ENCODE measurements at regions not wholly inside any gene's neighbourhood (a gene's known extent, or its start where the extent isn't known, plus 50 kb on each side); places are given as distances from the start of the nearest gene placed in this dataset.

DNA sequence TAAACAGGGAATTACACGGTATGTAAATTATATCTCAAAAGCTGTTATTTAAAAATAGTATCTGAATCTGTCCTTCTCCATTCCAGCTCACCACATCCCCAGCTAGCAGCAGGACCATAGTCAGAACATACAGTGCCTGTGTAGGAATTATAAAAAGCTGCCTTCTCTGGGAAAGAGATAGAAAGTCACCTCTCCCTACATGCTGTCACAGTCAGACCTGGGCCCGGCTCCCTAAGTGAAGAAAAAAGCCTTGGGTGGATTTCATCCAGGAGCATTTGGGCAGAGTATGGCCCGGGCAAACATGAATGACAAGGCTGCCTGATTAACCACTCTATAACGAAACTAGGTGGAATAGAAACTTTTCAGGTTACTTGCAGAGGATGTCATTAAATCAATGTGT, 144.1 kb downstream of the CNTN3 start:
- TF ChIP-seq, protein P1, sequence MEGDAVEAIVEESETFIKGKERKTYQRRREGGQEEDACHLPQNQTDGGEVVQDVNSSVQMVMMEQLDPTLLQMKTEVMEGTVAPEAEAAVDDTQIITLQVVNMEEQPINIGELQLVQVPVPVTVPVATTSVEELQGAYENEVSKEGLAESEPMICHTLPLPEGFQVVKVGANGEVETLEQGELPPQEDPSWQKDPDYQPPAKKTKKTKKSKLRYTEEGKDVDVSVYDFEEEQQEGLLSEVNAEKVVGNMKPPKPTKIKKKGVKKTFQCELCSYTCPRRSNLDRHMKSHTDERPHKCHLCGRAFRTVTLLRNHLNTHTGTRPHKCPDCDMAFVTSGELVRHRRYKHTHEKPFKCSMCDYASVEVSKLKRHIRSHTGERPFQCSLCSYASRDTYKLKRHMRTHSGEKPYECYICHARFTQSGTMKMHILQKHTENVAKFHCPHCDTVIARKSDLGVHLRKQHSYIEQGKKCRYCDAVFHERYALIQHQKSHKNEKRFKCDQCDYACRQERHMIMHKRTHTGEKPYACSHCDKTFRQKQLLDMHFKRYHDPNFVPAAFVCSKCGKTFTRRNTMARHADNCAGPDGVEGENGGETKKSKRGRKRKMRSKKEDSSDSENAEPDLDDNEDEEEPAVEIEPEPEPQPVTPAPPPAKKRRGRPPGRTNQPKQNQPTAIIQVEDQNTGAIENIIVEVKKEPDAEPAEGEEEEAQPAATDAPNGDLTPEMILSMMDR (conservative IDR thresholded peaks at IDR 0.05 in 1 of 2, IDR thresholded peaks at IDR 0.05 in 1 of 2; ENCODE audit: extremely low read depth in 1 of 2, insufficient read depth in 1 of 2, low read depth in 1 of 2, low read length in 2 of 2), result no peak
- no peak for TF ChIP-seq EZH2 (IDR thresholded peaks at IDR 0.05; ENCODE audit: borderline replicate concordance, low read length)
